ENCODE measurements at regions not wholly inside any gene's neighbourhood (a gene's known extent, or its start where the extent isn't known, plus 50 kb on each side); places are given as distances from the start of the nearest gene placed in this dataset.

GRCh38 chr4:20386001-20386740 lies 134.5 kb downstream of the SLIT2 start:
- TF ChIP-seq POLR2AphosphoS5 (IDR thresholded peaks at IDR 0.05; ENCODE audit: insufficient read depth, low read depth, low read length): no peak
- no peak for TF ChIP-seq EZH2 (IDR thresholded peaks at IDR 0.05; ENCODE audit: borderline replicate concordance, low read depth, low read length, severe bottlenecking)
- no peak for TF ChIP-seq CTCF (IDR thresholded peaks at IDR 0.05; ENCODE audit: extremely low read depth in 1 of 2, insufficient read depth in 1 of 2, low read depth in 1 of 2, low read length in 2 of 2)

Data from endothelial cell of umbilical vein (primary cell).